GM12878 (cell line): ENCODE measurements at regions not wholly inside any gene's neighbourhood (a gene's known extent, or its start where the extent isn't known, plus 50 kb on each side); places are given as distances from the start of the nearest gene placed in this dataset.
A peak's percentile ranks its signal among the peaks of the same experiment; 100 is the strongest.

ENCODE experiments used
- BACH1 ChIP-seq: fragments of 450-650 bp; IDR thresholded peaks from 2 replicates; pipeline ENCODE4 v1.6.1; 2017; ENCODE audit warnings: mild to moderate bottlenecking, borderline replicate concordance
- BCL11A ChIP-seq: IDR thresholded peaks from 2 replicates; pipeline ENCODE4 v1.6.1; 2011; ENCODE audit warnings: low read depth, low read length
- CBX5 ChIP-seq: sonication (generic); IDR thresholded peaks from 2 replicates; pipeline ENCODE4 v1.6.1; 2016; ENCODE audit warnings: low read depth, moderate library complexity, mild to moderate bottlenecking, inconsistent platforms
- CREB1 ChIP-seq: IDR thresholded peaks from 2 replicates; pipeline ENCODE4 v1.6.1; 2012; ENCODE audit warnings: low read depth, mild to moderate bottlenecking, inconsistent platforms
- EED ChIP-seq: sonication (generic); IDR thresholded peaks from 2 replicates; pipeline ENCODE4 v1.6.1; 2016; ENCODE audit warnings: antibody characterized with exemption, low read depth
- EZH2 ChIP-seq: IDR thresholded peaks from 2 replicates; pipeline ENCODE4 v1.6.1; 2012; ENCODE audit warnings: low read depth, mild to moderate bottlenecking, control low read depth, inconsistent platforms, low read length, borderline replicate concordance; ENCODE audit not compliant: control insufficient read depth
- FOXK2 ChIP-seq: fragments of 450-650 bp; IDR thresholded peaks from 2 replicates; pipeline ENCODE4 v1.6.1; 2017; ENCODE audit warnings: mild to moderate bottlenecking, moderate library complexity
- IKZF2 ChIP-seq, 2 experiments: fragments of 450-650 bp; IDR thresholded peaks; 2 replicates each; pipeline ENCODE4 v1.6.1; 2017; ENCODE audit warnings: mild to moderate bottlenecking in 2 of 2, moderate library complexity in 2 of 2
- MEF2B ChIP-seq: fragments of 450-650 bp; IDR thresholded peaks from 2 replicates; pipeline ENCODE4 v1.6.1; 2018; ENCODE audit warnings: mild to moderate bottlenecking, moderate library complexity; ENCODE audit not compliant: partially characterized antibody, poor library complexity, severe bottlenecking
- NFXL1 ChIP-seq: fragments of 450-650 bp; IDR thresholded peaks from 2 replicates; pipeline ENCODE4 v1.6.1; 2017; ENCODE audit warnings: antibody characterized with exemption, mild to moderate bottlenecking, borderline replicate concordance
- NFYA ChIP-seq: IDR thresholded peaks from 2 replicates; pipeline ENCODE4 v1.6.1; 2011; ENCODE audit warnings: low read depth, mild to moderate bottlenecking, low read length, improper control_type of control experiment, borderline replicate concordance
- NFYB ChIP-seq: IDR thresholded peaks from 2 replicates; pipeline ENCODE4 v1.6.1; 2011; ENCODE audit warnings: low read depth, mild to moderate bottlenecking, low read length, improper control_type of control experiment, moderate library complexity; ENCODE audit not compliant: insufficient read depth
- POLR2AphosphoS2 ChIP-seq: IDR thresholded peaks from 2 replicates; pipeline ENCODE4 v1.6.1; 2011; ENCODE audit warnings: low read depth, mild to moderate bottlenecking, low read length, improper control_type of control experiment, moderate library complexity
- RUNX3 ChIP-seq: IDR thresholded peaks from 2 replicates; pipeline ENCODE4 v1.6.1; 2012; ENCODE audit warnings: low read length, inconsistent platforms
- USF1 ChIP-seq: IDR thresholded peaks from 2 replicates; pipeline ENCODE4 v1.6.1; 2011; ENCODE audit warnings: borderline replicate concordance, low read depth, mild to moderate bottlenecking, moderate library complexity, mixed read lengths, low read length; ENCODE audit not compliant: insufficient read depth; ENCODE audit errors: extremely low read length
- YY1 ChIP-seq: IDR thresholded peaks from 2 replicates; pipeline ENCODE4 v1.6.1; 2011; ENCODE audit warnings: low read depth, mild to moderate bottlenecking, low read length
- ZNF384 ChIP-seq: IDR thresholded peaks from 2 replicates; pipeline ENCODE4 v1.6.1; 2012; ENCODE audit warnings: low read depth, mild to moderate bottlenecking, low read length, improper control_type of control experiment, borderline replicate concordance
- ZSCAN29 ChIP-seq: fragments of 450-650 bp; IDR thresholded peaks from 2 replicates; pipeline ENCODE4 v1.6.1; 2017; ENCODE audit warnings: mild to moderate bottlenecking, moderate library complexity
- TF ChIP-seq, protein P1 (sequence below): fragments of 450-650 bp; conservative IDR thresholded peaks from 2 replicates; pipeline ENCODE4 v1.6.1; 2017; ENCODE audit warnings: mild to moderate bottlenecking, moderate library complexity
- TF ChIP-seq, protein P2 (sequence below): IDR thresholded peaks from 2 replicates; pipeline ENCODE4 v1.6.1; 2011; ENCODE audit warnings: borderline replicate concordance, low read depth, mild to moderate bottlenecking, moderate library complexity, low read length; ENCODE audit not compliant: insufficient read depth, poor library complexity, severe bottlenecking
- TF ChIP-seq, protein P3 (sequence below): IDR thresholded peaks from 2 replicates; pipeline ENCODE4 v1.6.1; 2012; ENCODE audit warnings: mild to moderate bottlenecking, low read depth, low read length

GRCh38 chr4:53702334-53703266 lies 111.3 kb upstream of the LNX1 start (continued):
- TF ChIP-seq NFYA: no peak
- TF ChIP-seq, protein P1, sequence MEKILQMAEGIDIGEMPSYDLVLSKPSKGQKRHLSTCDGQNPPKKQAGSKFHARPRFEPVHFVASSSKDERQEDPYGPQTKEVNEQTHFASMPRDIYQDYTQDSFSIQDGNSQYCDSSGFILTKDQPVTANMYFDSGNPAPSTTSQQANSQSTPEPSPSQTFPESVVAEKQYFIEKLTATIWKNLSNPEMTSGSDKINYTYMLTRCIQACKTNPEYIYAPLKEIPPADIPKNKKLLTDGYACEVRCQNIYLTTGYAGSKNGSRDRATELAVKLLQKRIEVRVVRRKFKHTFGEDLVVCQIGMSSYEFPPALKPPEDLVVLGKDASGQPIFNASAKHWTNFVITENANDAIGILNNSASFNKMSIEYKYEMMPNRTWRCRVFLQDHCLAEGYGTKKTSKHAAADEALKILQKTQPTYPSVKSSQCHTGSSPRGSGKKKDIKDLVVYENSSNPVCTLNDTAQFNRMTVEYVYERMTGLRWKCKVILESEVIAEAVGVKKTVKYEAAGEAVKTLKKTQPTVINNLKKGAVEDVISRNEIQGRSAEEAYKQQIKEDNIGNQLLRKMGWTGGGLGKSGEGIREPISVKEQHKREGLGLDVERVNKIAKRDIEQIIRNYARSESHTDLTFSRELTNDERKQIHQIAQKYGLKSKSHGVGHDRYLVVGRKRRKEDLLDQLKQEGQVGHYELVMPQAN: no peak
- TF ChIP-seq, protein P2, sequence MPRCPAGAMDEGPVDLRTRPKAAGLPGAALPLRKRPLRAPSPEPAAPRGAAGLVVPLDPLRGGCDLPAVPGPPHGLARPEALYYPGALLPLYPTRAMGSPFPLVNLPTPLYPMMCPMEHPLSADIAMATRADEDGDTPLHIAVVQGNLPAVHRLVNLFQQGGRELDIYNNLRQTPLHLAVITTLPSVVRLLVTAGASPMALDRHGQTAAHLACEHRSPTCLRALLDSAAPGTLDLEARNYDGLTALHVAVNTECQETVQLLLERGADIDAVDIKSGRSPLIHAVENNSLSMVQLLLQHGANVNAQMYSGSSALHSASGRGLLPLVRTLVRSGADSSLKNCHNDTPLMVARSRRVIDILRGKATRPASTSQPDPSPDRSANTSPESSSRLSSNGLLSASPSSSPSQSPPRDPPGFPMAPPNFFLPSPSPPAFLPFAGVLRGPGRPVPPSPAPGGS: peak; percentile 78
- TF ChIP-seq NFYB: no peak
- peak; percentile 87 for TF ChIP-seq YY1
- peak; percentile 78; the same call in 1 of the 2 replicates for TF ChIP-seq BCL11A
- TF ChIP-seq IKZF2 (IDR thresholded peaks at IDR 0.05): peak; percentile 97
- peak; percentile 100 for TF ChIP-seq MEF2B
- peak; percentile 27; the same call in 1 of the 2 replicates for TF ChIP-seq BACH1
- no peak for TF ChIP-seq FOXK2
- no peak for TF ChIP-seq ZNF384
- peak; percentile 82; the same call in 1 of the 2 replicates for TF ChIP-seq CBX5
- peak; percentile 96 for TF ChIP-seq EED
- TF ChIP-seq, protein P3, sequence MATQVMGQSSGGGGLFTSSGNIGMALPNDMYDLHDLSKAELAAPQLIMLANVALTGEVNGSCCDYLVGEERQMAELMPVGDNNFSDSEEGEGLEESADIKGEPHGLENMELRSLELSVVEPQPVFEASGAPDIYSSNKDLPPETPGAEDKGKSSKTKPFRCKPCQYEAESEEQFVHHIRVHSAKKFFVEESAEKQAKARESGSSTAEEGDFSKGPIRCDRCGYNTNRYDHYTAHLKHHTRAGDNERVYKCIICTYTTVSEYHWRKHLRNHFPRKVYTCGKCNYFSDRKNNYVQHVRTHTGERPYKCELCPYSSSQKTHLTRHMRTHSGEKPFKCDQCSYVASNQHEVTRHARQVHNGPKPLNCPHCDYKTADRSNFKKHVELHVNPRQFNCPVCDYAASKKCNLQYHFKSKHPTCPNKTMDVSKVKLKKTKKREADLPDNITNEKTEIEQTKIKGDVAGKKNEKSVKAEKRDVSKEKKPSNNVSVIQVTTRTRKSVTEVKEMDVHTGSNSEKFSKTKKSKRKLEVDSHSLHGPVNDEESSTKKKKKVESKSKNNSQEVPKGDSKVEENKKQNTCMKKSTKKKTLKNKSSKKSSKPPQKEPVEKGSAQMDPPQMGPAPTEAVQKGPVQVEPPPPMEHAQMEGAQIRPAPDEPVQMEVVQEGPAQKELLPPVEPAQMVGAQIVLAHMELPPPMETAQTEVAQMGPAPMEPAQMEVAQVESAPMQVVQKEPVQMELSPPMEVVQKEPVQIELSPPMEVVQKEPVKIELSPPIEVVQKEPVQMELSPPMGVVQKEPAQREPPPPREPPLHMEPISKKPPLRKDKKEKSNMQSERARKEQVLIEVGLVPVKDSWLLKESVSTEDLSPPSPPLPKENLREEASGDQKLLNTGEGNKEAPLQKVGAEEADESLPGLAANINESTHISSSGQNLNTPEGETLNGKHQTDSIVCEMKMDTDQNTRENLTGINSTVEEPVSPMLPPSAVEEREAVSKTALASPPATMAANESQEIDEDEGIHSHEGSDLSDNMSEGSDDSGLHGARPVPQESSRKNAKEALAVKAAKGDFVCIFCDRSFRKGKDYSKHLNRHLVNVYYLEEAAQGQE: no peak
- peak; percentile 91 for TF ChIP-seq RUNX3
- TF ChIP-seq CREB1: peak; percentile 45; the same call in 1 of the 2 replicates
- TF ChIP-seq EZH2: no peak
- TF ChIP-seq USF1: no peak
- no peak for TF ChIP-seq NFXL1
- TF ChIP-seq POLR2AphosphoS2: 0 out of 2 replicates have a peak, but pooled peaks have one; percentile 39
- peak; percentile 33; the same call in 1 of the 2 replicates for TF ChIP-seq ZSCAN29
